KBM-7 (cell line): ENCODE measurements at regions not wholly inside any gene's neighbourhood (a gene's known extent, or its start where the extent isn't known, plus 50 kb on each side); places are given as distances from the start of the nearest gene placed in this dataset.
"Not testable (repeated sequence)": the region's sequence is repeated elsewhere in the genome, so short reads cannot be mapped to it uniquely, and the experiment has no call there.

Experiments used
- DNase-seq: peaks from one replicate; pipeline ENCODE4 v3.0.0-alpha.2; 2015
- in situ Hi-C: fragments of 300-500 bp; cut with MboI; formaldehyde crosslinking; loops from 2 replicates; pipeline ENCODE4 v1.14.3; 2020; ENCODE audit warnings: low sequenced_read_pairs, low pct_unique_long_range_greater_than_20kb, mixed read lengths

GRCh38 chr4:189807031-189807430 is 133.6 kb upstream of the FRG1 start:
- DNase-seq: no peak
- in situ Hi-C loops: no loop called here

DNA sequence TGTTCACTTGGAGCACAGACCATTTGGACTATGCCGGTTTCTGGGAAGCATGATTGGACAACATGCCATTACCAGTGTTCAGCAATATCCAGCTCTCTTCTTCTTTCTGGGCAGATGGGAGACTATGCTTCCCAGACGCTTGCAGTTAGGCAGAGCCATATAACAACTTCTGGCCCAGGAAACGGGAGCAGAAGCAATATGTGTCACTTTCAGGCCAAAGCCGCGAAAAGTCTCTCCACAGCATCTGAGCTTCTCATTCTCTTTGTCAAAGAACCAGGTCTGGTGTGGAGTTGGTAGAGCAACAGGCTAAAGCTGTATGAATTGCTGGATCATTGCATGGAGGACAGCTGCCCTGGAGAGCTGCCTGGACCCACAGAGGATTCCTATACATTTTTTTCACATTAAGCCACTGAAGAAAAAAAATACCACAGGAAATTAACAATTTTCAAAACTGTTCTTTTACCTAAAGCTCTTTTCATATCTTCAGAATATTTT is 131.4 kb upstream of the FRG1 start:
- in situ Hi-C loops: no loop called here

GRCh38 chr4:189809839-189810238 is 130.8 kb upstream of the FRG1 start:
- in situ Hi-C loops: no loop called here
- no peak for DNase-seq

More for the DNA sequence above, 131.4 kb upstream of the FRG1 start:
- no peak for DNase-seq

DNA sequence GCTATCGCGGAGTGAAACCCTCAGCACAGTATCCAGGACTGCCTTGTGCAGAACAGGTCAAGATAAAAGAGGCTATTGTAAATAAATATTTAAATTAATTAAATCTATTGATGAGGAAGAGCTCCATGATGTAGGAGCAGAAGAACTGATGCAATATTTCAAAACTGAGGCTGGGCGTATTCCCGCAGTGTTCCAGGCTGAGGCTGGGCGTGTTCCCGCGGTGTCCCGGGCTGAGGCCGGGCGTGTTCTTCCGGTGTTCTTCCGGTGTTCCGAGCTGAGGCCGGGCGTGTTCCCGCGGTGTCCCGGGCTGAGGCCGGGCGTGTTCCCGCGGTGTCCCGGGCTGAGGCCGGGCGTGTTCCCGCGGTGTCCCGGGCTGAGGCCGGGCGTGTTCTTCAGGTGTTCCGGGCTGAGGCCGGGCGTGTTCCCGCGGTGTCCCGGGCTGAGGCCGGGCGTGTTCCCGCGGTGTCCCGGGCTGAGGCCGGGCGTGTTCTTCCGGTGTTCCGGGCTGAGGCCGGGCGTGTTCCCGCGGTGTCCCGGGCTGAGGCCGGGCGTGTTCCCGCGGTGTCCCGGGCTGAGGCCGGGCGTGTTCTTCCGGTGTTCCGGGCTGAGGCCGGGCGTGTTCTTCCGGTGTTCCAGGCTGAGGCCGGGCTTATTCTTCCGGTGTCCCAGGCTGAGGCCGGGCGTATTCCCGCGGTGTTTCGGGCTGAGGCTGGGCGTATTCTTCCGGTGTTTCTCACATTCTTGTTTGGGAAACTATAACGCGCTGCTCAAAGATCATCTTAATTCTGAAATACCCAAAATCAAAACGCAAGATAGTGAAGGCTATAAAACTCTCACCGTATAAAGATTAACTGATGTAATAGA is 130.1 kb upstream of the FRG1 start:
- in situ Hi-C loops: not testable (repeated sequence)

GRCh38 chr4:189815404-189816192 is 125.1 kb upstream of the FRG1 start:
- in situ Hi-C loops: no loop called here
- DNase-seq: no peak

More for the DNA sequence above, 130.1 kb upstream of the FRG1 start:
- not testable (repeated sequence) for DNase-seq

DNA sequence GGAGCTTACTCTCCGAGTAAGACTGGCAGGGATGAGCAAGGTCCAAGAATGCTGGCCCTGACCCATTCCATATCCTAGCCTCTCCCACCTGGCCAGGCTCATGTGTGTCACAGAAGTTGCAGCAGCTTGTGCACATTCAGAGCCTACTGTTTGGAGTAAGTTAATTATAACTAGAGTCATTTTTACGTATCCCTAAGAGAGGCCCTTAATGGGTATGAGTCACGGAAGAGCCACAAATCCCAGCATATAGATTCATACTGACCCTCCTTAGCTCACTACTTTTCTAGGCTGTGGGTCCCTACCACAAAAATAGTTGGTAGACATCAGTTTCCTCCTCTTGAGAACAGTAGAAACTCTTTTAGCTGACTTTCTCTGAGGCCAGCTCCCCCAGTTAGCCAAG is 118.3 kb upstream of the FRG1 start:
- no peak for DNase-seq

DNA sequence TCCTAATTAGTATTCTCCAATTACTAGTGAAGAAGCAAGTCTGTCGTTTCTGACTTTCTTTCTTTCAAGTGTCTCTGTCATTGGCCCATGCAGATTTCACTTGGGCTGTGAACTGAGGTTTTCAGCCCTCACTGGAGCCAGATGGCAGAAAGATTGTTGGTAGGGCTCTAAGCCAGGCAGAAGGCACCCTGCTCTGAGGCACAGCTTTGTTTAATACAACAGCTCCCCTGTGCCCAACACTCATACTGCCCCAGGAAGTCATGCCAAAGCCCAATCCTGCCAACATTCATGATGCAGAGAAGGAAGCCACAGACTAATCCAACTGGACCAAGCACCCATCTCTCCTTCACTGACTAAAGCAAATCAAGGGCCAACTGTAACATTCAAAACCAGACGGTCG is 117.1 kb upstream of the FRG1 start:
- DNase-seq: no peak
- in situ Hi-C loops: no loop called here

More for the DNA sequence above, 118.3 kb upstream of the FRG1 start:
- in situ Hi-C loops: no loop called here

DNA sequence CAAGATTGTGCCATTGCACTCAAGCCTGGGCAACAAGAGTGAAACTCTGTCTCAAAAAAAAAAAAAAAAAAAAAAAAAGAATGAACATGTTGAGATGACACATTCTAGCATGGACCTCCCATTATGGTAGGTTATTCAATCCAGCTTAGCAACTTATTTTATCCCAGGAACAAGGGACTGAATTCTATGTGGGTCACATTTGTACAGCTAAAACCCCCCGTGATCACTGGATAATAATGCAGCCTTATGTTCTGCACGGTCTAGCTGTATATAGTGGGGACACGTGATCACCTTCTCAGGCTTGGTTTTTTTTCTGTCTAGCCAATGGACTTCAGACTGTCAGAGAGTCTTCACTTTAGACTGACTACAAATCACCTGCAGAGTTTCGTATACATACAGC is 115.2 kb upstream of the FRG1 start:
- in situ Hi-C loops: no loop called here
- no peak for DNase-seq

- no peak for DNase-seq
- in situ Hi-C loops: no loop called here
These were observed 114.0 kb upstream of the FRG1 start for GRCh38 chr4:189826657-189827056.

DNA sequence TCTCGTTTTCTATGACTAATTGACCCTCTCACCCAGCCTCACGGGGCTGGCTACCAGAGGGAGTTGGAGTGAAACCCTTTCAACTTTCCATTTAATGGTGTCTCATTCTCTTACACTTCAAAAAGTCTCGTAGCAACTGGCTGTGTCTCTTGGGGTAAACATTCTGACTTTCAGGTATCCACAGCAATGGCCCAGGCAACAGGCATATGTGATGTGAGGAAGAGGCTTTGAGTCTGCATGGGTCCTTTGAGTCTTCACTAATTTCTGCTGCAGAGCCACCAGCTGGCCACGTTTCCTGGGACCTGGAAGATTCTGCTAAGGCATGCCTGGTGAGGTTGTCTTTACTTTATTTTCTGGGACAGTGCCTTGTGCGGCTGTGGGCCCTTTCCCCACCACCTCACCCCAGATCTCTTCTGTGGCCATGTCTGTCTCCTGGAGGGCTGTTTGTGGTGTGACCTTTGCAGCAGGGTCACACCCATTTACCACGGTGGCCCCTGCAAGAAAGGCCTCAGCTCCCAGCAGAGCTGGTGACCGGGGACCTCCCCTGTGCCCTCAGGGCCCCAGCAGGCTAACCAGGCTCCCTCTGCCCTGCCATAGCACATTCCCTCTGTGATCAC is 112.5 kb upstream of the FRG1 start:
- DNase-seq: no peak

DNA sequence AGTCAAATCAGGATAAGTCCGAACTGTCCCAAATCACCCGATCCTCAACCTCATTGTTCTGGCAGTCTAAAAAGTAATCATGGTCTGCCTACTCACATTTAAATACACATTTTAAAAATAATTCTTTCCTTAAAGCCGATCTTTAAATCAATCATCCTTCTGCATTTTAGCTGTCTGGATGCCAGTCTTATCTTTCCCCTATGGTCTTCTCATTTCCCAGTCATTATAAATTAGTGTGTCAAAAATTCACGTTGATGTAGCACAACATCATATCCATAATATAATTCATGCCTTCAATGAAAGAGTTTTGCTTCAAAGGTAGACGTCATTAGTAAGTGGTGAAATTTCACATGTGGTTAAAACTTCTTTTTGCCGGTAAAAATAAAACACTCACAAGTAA is 108.1 kb upstream of the FRG1 start:
- DNase-seq: no peak
- in situ Hi-C loops: no loop called here

More for the DNA sequence above, 112.5 kb upstream of the FRG1 start:
- in situ Hi-C loops: no loop called here

- in situ Hi-C loops: no loop called here
- no peak for DNase-seq
These were observed 106.1 kb upstream of the FRG1 start for GRCh38 chr4:189834616-189835015.

DNA sequence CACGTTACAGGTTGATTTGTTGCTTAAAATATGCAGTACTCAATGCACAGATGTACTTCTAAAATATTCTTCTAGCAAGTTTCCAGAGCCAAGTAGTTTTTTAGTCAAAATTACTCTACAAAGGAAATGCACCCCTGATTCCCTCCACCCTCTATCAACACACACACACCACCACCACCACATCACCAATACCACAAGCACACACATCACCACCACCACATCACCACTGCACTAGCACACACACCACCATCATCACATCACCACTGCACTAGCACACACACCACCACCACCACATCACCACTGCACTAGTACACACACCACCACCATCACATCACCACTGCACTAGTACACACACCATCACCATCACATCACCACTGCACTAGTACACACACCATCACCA is 105.2 kb upstream of the FRG1 start:
- in situ Hi-C loops: no loop called here
- DNase-seq: no peak

DNA sequence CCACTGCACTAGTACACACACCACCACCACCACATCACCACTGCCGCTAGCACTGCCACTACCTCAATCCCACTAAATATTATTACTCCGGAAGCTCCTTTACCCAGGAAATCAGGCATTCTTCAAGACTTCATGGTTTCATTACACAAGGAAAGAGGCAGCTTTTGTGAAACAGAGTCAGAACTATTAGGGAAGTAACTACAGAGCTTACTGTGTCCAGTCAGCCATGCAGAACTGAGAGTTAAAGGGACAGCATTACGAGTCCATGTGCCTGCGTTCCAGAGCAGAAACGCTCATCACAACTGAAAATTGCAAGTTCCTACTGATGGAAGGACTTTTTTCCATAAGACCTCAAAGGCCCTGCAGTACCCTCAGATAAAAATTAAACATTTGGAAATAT is 103.2 kb upstream of the FRG1 start:
- DNase-seq: no peak
- in situ Hi-C loops: no loop called here

- DNase-seq: no peak
- in situ Hi-C loops: no loop called here
These were observed 101.7 kb upstream of the FRG1 start for GRCh38 chr4:189838821-189839497.

- in situ Hi-C loops: no loop called here
- no peak for DNase-seq
These were observed 100.3 kb upstream of the FRG1 start for GRCh38 chr4:189840356-189840755.

- no peak for DNase-seq
- in situ Hi-C loops: no loop called here
These were observed 97.2 kb upstream of the FRG1 start for GRCh38 chr4:189843413-189844009.

- no peak for DNase-seq
- in situ Hi-C loops: no loop called here
These were observed 95.4 kb upstream of the FRG1 start for GRCh38 chr4:189845145-189845846.
